Activated CD4-positive, alpha-beta T cell treated with anti-CD3 and anti-CD28 coated beads, Interleukin-2, Interleukin-4, amounts not matched to agents 100 ng/mL and 50 ng/mL, durations not matched to agents 16 hours and 8 hours (primary cell): ENCODE measurements at regions not wholly inside any gene's neighbourhood (a gene's known extent, or its start where the extent isn't known, plus 50 kb on each side); places are given as distances from the start of the nearest gene placed in this dataset.
"Not testable (repeated sequence)": the region's sequence is repeated elsewhere in the genome, so short reads cannot be mapped to it uniquely, and the experiment has no call there.

Experiments
- DNase-seq: peaks from one replicate; pipeline ENCODE4 v3.0.0-alpha.2; 2020; ENCODE audit warnings: low spot score

DNA sequence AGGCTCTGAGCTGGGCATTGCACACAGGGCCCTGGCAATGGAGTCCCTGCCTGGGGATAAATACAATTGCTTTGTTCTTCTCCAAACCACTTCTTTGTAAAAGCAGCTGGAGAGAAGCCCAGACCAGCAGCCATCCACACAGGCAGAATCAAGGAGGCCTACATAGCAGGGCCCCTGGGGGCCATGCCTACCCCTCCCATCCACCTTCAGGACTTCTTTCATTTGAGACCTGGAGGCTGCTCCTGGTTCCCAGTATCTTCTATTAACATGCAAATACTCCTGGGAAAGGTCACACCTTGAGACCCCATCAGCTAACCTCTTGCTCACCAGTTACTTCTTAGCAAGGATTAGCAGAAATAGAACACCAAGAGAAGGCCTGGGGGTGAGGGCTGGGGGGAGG lies 511.1 kb downstream of the SOX6 start:
- DNase-seq: no peak

DNA sequence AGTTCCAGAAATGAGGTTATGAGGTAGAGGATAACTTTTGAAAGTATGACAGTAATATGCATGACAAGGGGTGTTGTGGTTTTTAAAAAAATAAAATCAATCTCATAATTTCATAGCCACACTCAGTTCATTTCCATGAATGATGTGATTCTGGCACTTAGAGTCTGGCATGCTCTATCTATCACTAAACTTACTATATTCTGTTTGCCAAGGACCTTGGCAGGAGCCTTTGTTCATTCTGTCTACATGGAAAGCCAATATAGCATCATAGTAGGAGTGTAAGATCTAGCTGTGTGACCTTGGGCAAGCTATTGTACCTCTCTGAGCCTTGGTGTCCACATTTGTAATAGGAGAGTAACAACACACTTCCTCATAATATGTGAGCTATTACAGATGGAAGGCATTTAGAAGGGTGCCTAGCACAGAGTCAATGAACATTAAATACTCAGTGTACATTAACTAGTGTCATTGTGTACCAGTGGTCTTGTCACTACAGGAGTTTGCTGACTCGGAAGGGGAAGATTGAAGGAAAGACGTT lies 507.6 kb downstream of the SOX6 start:
- DNase-seq: no peak

DNA sequence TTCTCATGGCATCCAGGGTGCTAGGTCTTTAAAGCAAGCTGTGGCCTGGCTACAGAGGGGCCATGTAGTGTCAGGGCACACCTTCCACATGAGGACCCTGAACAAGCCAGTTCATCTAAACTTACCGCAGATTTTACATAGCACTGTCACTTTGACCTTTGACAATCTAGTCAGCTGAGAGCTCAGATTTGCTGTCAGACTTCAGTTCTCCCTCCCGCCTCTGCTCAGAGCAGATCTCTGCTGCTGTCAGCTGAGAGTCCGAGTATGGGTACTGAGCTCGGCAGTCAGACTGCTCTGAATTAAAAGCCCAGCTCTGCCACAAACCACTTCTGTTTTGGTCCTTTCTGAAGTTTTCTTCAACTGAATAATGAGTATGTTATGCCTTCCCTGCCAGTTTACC lies 507.1 kb downstream of the SOX6 start:
- no peak for DNase-seq

DNA sequence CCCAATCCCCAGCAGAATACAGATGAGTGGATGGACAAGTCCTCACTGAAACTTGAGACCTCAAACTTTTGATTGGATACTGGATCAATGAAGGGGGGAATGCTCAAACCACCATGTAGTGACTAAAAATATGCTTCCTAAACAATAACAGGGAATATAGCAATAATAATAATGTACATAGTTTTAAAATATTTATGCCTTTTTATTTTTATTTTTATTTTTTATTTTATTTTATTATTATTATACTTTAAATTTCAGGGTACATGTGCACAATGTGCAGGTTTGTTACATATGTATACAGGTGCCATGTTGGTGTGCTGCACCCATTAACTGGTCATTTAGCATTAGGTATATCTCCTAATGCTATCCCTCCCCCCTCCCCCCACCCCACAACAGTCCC lies 506.0 kb downstream of the SOX6 start:
- DNase-seq: not testable (repeated sequence)

GRCh38 chr11:15851051-15851498 lies 505.3 kb downstream of the SOX6 start:
- DNase-seq: no peak

- no peak for DNase-seq
Observed at GRCh38 chr11:15852179-15852578, 504.2 kb downstream of the SOX6 start.

- no peak for DNase-seq
Observed at GRCh38 chr11:15854245-15854644, 502.1 kb downstream of the SOX6 start.

DNA sequence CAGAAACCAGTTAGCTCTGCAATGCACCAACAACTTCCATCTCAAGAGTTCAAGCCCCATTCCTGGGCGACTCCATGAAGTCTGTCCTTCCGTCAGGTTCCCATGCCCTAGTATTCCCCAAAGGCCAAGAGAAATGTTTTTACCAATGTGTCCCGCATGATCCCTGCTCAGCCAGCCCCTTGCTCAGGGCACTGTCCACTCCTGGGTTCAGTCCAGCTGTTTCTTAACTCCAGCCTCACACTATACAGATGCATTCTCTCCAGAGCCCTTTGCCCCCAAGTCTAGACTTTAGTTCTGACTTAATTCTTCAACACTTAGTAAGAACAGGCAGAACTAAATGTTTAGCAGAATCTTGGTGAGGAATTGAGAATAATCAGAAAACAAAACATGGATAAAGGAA lies 497.5 kb downstream of the SOX6 start:
- no peak for DNase-seq

DNA sequence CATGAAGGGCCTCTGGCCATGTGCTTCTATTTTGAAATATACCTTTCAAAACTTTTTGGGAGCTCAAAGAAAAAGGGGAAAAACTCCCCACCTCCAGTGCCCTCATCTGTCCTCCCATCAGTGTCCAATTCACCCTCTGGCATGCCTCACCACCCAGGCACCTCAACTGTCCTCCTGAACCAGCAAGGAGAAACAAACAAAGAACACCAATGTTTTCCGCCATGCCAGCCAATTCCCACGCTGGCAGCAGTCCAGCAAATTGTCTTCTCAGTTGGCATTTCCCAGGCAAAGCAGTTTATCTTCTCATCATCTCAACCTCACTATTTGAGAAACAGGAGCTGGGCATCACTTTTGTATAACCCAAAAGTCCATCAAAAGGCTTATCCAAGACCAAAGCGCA lies 496.9 kb downstream of the SOX6 start:
- no peak for DNase-seq

DNA sequence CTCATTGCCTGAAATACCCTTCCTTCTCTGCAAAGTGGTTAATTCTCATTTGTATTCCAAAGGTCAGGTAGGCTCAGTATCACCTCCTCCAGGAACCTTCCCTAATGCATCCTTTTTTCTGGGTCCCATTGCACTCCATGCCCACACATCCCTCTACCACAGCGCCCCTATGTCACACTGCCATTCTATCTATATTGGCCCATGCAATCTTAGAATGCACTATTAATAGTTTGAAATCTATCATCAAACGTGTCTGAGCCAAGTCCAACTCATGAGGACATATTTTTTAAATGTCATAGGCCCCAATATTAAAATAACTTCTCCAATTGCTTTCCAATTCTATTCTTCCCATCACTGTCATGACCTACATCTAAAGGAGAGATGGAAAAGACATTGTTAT lies 495.1 kb downstream of the SOX6 start:
- DNase-seq: no peak

DNA sequence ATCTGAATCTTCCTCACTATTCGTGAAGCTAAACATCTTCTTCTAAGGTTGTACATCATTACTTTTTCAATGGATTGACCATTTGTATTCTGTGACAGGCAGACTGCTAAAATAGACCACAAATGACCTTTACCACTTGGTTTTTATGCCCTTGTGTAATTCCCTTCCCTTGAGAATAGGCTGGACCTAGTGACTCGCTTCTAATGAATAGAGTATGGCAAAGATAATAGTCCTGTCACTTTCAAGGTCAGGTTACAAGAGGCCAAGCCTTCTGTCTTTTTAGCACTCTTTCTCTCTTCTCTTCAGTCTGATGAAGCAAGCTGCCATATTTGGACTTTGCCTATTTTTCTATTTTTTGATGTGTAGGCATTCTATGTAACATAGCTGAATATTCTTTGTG lies 492.9 kb downstream of the SOX6 start:
- DNase-seq: no peak

DNA sequence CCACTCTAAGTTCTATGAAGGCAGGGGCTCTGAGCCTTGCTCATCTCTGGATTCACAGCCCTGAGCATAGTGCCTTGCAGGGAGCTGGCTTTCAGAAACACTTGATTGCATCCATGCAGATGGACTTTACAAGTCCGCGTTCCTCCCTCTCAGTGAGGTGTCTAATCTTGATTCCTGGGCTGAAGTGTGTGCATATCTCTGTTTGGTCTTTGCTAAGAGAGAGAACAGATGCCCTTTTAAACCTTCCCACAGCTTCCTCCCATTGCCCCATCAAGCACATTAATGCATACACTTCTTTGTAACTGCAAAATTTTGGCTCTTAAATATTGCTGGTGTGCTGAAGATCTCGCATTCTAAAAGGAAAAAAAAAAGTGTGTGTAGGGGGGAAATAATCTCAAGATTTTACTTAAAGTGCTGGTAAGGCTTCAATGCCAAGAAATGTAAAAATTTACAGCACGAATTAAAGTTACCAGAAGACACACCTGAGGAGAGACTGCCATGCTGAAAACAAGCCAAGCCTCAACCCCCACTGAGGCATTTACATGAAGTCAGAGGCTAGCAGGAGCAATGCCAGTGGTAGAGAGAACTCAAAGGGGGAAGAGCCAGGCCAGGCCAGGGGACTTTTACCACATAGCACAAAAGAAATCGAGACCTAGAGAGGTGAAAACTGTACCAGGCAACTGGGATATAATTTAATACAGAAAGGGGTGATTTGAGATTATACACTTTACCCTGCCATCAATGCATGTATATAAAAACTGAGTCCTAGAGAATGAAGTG lies 492.1 kb downstream of the SOX6 start:
- DNase-seq: no peak

DNA sequence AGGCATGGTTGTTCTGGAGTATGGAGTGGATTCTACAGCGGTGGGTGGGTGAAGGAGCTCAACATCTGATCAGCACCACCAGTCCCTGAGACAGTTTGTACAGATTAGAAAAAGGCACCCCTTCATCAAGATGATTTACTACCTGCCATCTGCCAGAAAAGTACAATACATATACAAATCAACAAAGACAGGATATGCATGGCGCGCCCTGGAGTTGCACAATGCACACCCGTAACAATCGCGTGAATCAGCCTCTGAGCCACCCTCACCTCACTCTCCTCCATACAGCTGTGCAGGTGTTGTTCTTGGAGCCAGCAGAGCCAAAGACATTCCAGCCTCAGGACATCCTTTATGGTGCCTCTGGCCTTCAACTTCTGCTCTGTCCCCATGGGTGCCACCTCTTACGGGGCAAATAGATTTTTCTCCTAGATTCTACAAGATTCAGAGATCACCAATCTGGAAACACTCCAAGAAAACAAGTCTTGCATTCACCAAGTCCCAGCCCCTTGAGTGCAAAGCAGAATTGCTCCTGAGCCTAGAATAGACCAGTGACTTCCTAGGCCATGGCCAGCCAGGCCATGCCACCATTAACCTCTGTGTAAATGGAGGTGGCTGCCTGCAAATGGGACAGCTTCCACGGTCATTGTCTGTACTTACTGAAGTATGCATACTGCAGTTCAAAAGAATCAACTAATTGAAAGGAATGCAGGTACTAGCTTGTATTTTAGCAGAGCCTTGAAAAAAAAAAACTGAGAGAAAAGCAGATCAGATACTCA lies 490.9 kb downstream of the SOX6 start:
- no peak for DNase-seq

GRCh38 chr11:15867871-15868270 lies 488.5 kb downstream of the SOX6 start:
- DNase-seq: no peak

- DNase-seq: no peak
Observed at GRCh38 chr11:15870911-15871310, 485.4 kb downstream of the SOX6 start.

- DNase-seq: no peak
Observed at GRCh38 chr11:15871904-15872626, 484.3 kb downstream of the SOX6 start.

DNA sequence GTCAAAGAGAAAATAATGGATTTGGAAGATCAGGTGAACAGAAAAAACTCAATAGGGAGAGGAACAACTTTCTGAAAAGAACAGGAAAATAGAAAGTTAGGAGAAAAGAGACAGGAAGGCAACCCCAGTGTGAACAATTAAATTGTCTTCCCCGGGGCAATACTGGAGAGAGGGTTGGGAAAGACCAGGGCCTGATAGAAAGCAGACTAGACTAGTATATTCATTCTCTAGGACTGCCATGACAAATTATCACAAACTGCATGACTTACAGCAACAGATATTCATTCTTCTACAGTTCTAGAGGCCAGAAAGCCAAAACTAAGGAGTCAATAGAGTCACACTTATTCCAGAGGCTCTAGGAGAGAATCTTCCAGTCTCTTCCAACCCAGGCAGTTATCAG lies 482.8 kb downstream of the SOX6 start:
- DNase-seq: no peak

GRCh38 chr11:15874704-15875103 lies 481.6 kb downstream of the SOX6 start:
- DNase-seq: no peak

GRCh38 chr11:15875393-15875792 lies 481.0 kb downstream of the SOX6 start:
- no peak for DNase-seq

- no peak for DNase-seq
Observed at GRCh38 chr11:15875943-15876342, 480.4 kb downstream of the SOX6 start.

GRCh38 chr11:15878756-15879155 lies 477.6 kb downstream of the SOX6 start:
- no peak for DNase-seq

GRCh38 chr11:15880291-15880690 lies 476.1 kb downstream of the SOX6 start:
- DNase-seq: no peak
